PC-9 (cell line): ENCODE measurements at regions not wholly inside any gene's neighbourhood (a gene's known extent, or its start where the extent isn't known, plus 50 kb on each side); places are given as distances from the start of the nearest gene placed in this dataset.

Experiments
- CTCF ChIP-seq: fragments of 200-600 bp; sonication (generic); conservative IDR thresholded peaks from 2 replicates; pipeline ENCODE4 v1.6.1; 2017; ENCODE audit warnings: mixed run types, antibody characterized with exemption, mild to moderate bottlenecking, moderate library complexity
- EZH2 ChIP-seq: fragments of 200-600 bp; sonication (generic); IDR thresholded peaks from 2 replicates; pipeline ENCODE4 v1.8.0; 2017; ENCODE audit warnings: antibody characterized with exemption, low read depth

- TF ChIP-seq CTCF, result no peak
- TF ChIP-seq EZH2, result no peak
Measured at GRCh38 chr11:81470446-81470845, 1263.2 kb downstream of the FAM181B start.
